ENCODE measurements at regions not wholly inside any gene's neighbourhood (a gene's known extent, or its start where the extent isn't known, plus 50 kb on each side); places are given as distances from the start of the nearest gene placed in this dataset.

DNA sequence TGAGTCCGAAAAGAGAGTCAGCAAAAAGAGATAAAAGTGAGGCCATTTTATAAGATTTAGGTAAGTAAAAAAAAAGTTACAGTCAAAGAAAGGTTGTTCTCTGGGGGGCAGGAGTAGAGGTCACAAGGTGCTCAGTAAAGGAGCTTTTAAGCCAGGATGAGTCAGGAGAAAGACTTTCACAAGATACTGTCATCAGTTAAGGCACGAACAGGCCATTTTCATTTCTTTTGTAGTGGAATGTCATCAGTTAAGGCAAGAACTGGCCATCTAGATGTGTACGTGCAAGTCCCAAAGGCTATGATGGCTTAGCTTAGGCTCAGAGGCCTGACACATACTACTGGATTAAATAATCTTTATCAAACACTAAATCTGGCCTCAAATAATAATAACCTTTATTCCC lies 1207.3 kb upstream of the FAM98A start:
- TF ChIP-seq POLR2A (IDR thresholded peaks at IDR 0.05; ENCODE audit: low read depth, low read length) (no peak), POLR2AphosphoS5 (IDR thresholded peaks at IDR 0.05; ENCODE audit: low read depth, low read length) (no peak)
